ENCODE measurements at regions not wholly inside any gene's neighbourhood (a gene's known extent, or its start where the extent isn't known, plus 50 kb on each side); places are given as distances from the start of the nearest gene placed in this dataset.

DNA sequence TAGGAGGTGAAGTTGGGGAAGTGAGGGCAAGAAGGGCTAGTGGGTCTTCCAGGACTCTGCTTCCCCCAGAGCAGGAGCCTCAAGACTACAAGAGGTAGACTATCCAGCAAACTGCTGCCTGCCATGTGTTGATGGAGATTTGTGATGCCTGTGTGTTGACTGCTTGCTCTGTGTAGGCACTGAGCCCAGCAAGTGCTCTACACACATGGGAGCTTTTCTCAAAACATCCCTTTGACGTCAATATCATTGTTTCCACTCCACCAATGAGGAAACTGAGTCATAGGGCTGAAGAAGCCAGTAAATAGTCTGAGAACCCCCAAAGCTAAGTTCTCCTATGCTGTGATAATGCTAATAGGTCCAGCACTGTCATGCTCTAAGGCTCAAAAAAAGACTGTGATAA lies 207.2 kb upstream of the NFIA start:
- TF ChIP-seq, protein P1, sequence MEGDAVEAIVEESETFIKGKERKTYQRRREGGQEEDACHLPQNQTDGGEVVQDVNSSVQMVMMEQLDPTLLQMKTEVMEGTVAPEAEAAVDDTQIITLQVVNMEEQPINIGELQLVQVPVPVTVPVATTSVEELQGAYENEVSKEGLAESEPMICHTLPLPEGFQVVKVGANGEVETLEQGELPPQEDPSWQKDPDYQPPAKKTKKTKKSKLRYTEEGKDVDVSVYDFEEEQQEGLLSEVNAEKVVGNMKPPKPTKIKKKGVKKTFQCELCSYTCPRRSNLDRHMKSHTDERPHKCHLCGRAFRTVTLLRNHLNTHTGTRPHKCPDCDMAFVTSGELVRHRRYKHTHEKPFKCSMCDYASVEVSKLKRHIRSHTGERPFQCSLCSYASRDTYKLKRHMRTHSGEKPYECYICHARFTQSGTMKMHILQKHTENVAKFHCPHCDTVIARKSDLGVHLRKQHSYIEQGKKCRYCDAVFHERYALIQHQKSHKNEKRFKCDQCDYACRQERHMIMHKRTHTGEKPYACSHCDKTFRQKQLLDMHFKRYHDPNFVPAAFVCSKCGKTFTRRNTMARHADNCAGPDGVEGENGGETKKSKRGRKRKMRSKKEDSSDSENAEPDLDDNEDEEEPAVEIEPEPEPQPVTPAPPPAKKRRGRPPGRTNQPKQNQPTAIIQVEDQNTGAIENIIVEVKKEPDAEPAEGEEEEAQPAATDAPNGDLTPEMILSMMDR (IDR thresholded peaks at IDR 0.05; ENCODE audit: insufficient read depth, low read length, poor library complexity, severe bottlenecking): no peak
- TF ChIP-seq EZH2phosphoT487 (conservative IDR thresholded peaks at IDR 0.05; ENCODE audit: low read length): no peak

Data from SU-DHL-6 (cell line).